IPS-15b (cell line): ENCODE measurements at regions not wholly inside any gene's neighbourhood (a gene's known extent, or its start where the extent isn't known, plus 50 kb on each side); places are given as distances from the start of the nearest gene placed in this dataset.
"Not testable (repeated sequence)": the region's sequence is repeated elsewhere in the genome, so short reads cannot be mapped to it uniquely, and the experiment has no call there.

ENCODE experiments used
- H3K27me3 ChIP-seq: one replicate; pipeline ENCODE4 v1.6.1; 2013; ENCODE audit warnings: low read length; ENCODE audit not compliant: control insufficient read depth, insufficient read depth
- H3K36me3 ChIP-seq: one replicate; pipeline ENCODE4 v1.6.1; 2013; ENCODE audit warnings: low read length; ENCODE audit not compliant: control insufficient read depth, insufficient read depth
- H3K4me1 ChIP-seq: one replicate; pipeline ENCODE4 v1.6.1; 2013; ENCODE audit warnings: mild to moderate bottlenecking, low read length; ENCODE audit not compliant: control insufficient read depth, insufficient read depth
- H3K4me3 ChIP-seq: one replicate; pipeline ENCODE4 v1.5.1; 2013; ENCODE audit warnings: low read depth, low read length
- H3K9ac ChIP-seq: one replicate; pipeline ENCODE4 v1.6.1; 2013; ENCODE audit warnings: low read depth, mild to moderate bottlenecking, low read length
- H3K9me3 ChIP-seq: one replicate; pipeline ENCODE4 v1.6.1; 2013; ENCODE audit warnings: mild to moderate bottlenecking, low read length; ENCODE audit not compliant: control insufficient read depth, insufficient read depth

- Histone ChIP-seq H3K9me3 (peaks cover 3% of the 10 kb centered on the region), H3K27me3 (no peaks in the 10 kb centered on the region), H3K4me3 (no peak overlapping the region), H3K36me3 (no peaks in the 10 kb centered on the region), H3K4me1 (peaks cover 6% of the 10 kb centered on the region), H3K9ac (no peak overlapping the region)
Measured at GRCh38 chr2:78757640-78758039, 267.9 kb upstream of the REG3G start.

- not testable (repeated sequence) for H3K9ac ChIP-seq, H3K4me3 ChIP-seq, H3K4me1 ChIP-seq, H3K36me3 ChIP-seq, H3K27me3 ChIP-seq, H3K9me3 ChIP-seq
Measured at GRCh38 chr2:78758765-78759164, 266.7 kb upstream of the REG3G start.

- Histone ChIP-seq H3K4me1 (peaks cover 17% of the 10 kb centered on the region), H3K9me3 (peaks cover 3% of the 10 kb centered on the region), H3K9ac (no peak overlapping the region), H3K27me3 (no peaks in the 10 kb centered on the region), H3K36me3 (no peaks in the 10 kb centered on the region), H3K4me3 (no peak overlapping the region)
Measured at GRCh38 chr2:78766459-78766858, 259.0 kb upstream of the REG3G start.

GRCh38 chr2:78768016-78768415 is 257.5 kb upstream of the REG3G start:
- H3K4me1 ChIP-seq = peaks cover 17% of the 10 kb centered on the region
- no peaks in the 10 kb centered on the region for H3K27me3 ChIP-seq
- no peak overlapping the region for H3K9ac ChIP-seq
- no peak overlapping the region for H3K4me3 ChIP-seq
- no peaks in the 10 kb centered on the region for H3K9me3 ChIP-seq
- no peaks in the 10 kb centered on the region for H3K36me3 ChIP-seq

- no peak overlapping the region for H3K9ac ChIP-seq
- H3K27me3 ChIP-seq = no peaks in the 10 kb centered on the region
- no peaks in the 10 kb centered on the region for H3K9me3 ChIP-seq
- no peak overlapping the region for H3K4me3 ChIP-seq
- no peaks in the 10 kb centered on the region for H3K4me1 ChIP-seq
- no peaks in the 10 kb centered on the region for H3K36me3 ChIP-seq
Measured at GRCh38 chr2:78775291-78775690, 250.2 kb upstream of the REG3G start.

- no peak overlapping the region for H3K4me3 ChIP-seq
- no peaks in the 10 kb centered on the region for H3K9me3 ChIP-seq
- no peaks in the 10 kb centered on the region for H3K36me3 ChIP-seq
- H3K9ac ChIP-seq = no peak overlapping the region
- no peaks in the 10 kb centered on the region for H3K4me1 ChIP-seq
- no peaks in the 10 kb centered on the region for H3K27me3 ChIP-seq
Measured at GRCh38 chr2:78778756-78779510, 246.6 kb upstream of the REG3G start.

GRCh38 chr2:78779761-78780160 is 245.7 kb upstream of the REG3G start:
- no peaks in the 10 kb centered on the region for H3K4me1 ChIP-seq
- no peak overlapping the region for H3K9ac ChIP-seq
- no peaks in the 10 kb centered on the region for H3K9me3 ChIP-seq
- no peaks in the 10 kb centered on the region for H3K27me3 ChIP-seq
- no peaks in the 10 kb centered on the region for H3K36me3 ChIP-seq
- no peak overlapping the region for H3K4me3 ChIP-seq

GRCh38 chr2:78780256-78780655 is 245.2 kb upstream of the REG3G start:
- Histone ChIP-seq H3K4me1 (no peaks in the 10 kb centered on the region), H3K27me3 (no peaks in the 10 kb centered on the region), H3K36me3 (no peaks in the 10 kb centered on the region), H3K9me3 (no peaks in the 10 kb centered on the region), H3K4me3 (no peak overlapping the region), H3K9ac (no peak overlapping the region)

- H3K9ac ChIP-seq = no peak overlapping the region
- no peaks in the 10 kb centered on the region for H3K9me3 ChIP-seq
- H3K4me3 ChIP-seq = no peak overlapping the region
- H3K36me3 ChIP-seq = no peaks in the 10 kb centered on the region
- H3K4me1 ChIP-seq = no peaks in the 10 kb centered on the region
- H3K27me3 ChIP-seq = no peaks in the 10 kb centered on the region
Measured at GRCh38 chr2:78780864-78781583, 244.5 kb upstream of the REG3G start.

- no peaks in the 10 kb centered on the region for H3K9me3 ChIP-seq
Measured at GRCh38 chr2:78782196-78782595, 243.3 kb upstream of the REG3G start.

GRCh38 chr2:78811955-78812610 is 213.4 kb upstream of the REG3G start:
- Histone ChIP-seq H3K4me3 (no peak overlapping the region), H3K36me3 (no peaks in the 10 kb centered on the region), H3K27me3 (no peaks in the 10 kb centered on the region), H3K4me1 (no peaks in the 10 kb centered on the region), H3K9me3 (no peaks in the 10 kb centered on the region), H3K9ac (no peak overlapping the region)

More at GRCh38 chr2:78782196-78782595, 243.3 kb upstream of the REG3G start:
- Histone ChIP-seq H3K36me3 (no peaks in the 10 kb centered on the region), H3K4me3 (no peak overlapping the region), H3K4me1 (no peaks in the 10 kb centered on the region), H3K9ac (no peak overlapping the region), H3K27me3 (no peaks in the 10 kb centered on the region)
